ENCODE measurements at regions not wholly inside any gene's neighbourhood (a gene's known extent, or its start where the extent isn't known, plus 50 kb on each side); places are given as distances from the start of the nearest gene placed in this dataset.

- DNase-seq = no peak
These were observed 835.9 kb downstream of the GALR1 start for GRCh38 chr18:78085241-78086185.

GRCh38 chr18:78086931-78087330 lies 837.3 kb downstream of the GALR1 start:
- no peak for DNase-seq

- DNase-seq = no peak
These were observed 837.7 kb downstream of the GALR1 start for GRCh38 chr18:78087338-78087737.

GRCh38 chr18:78090584-78090983 lies 840.9 kb downstream of the GALR1 start:
- DNase-seq = no peak

- no peak for DNase-seq
These were observed 843.3 kb downstream of the GALR1 start for GRCh38 chr18:78092901-78093300.

GRCh38 chr18:78099979-78100588 lies 850.4 kb downstream of the GALR1 start:
- DNase-seq = no peak

- DNase-seq = no peak
These were observed 851.4 kb downstream of the GALR1 start for GRCh38 chr18:78101091-78101490.

GRCh38 chr18:78102135-78102534 lies 852.5 kb downstream of the GALR1 start:
- no peak for DNase-seq

- DNase-seq = no peak
These were observed 856.0 kb downstream of the GALR1 start for GRCh38 chr18:78105611-78106010.

GRCh38 chr18:78106946-78107345 lies 857.3 kb downstream of the GALR1 start:
- DNase-seq = no peak

- DNase-seq = no peak
These were observed 857.7 kb downstream of the GALR1 start for GRCh38 chr18:78107363-78107762.

GRCh38 chr18:78108554-78108953 lies 858.9 kb downstream of the GALR1 start:
- DNase-seq = no peak

- no peak for DNase-seq
These were observed 863.7 kb downstream of the GALR1 start for GRCh38 chr18:78113136-78113939.

- DNase-seq = no peak
These were observed 864.2 kb downstream of the GALR1 start for GRCh38 chr18:78113940-78114251.

GRCh38 chr18:78115896-78116561 lies 863.6 kb upstream of the SALL3 start:
- DNase-seq = no peak

GRCh38 chr18:78123144-78123909 lies 856.3 kb upstream of the SALL3 start:
- no peak for DNase-seq

GRCh38 chr18:78123926-78124797 lies 855.5 kb upstream of the SALL3 start:
- DNase-seq = no peak

GRCh38 chr18:78125206-78125896 lies 854.3 kb upstream of the SALL3 start:
- DNase-seq = no peak

GRCh38 chr18:78126106-78126505 lies 853.5 kb upstream of the SALL3 start:
- DNase-seq = no peak

GRCh38 chr18:78126536-78126935 lies 853.1 kb upstream of the SALL3 start:
- DNase-seq = no peak

GRCh38 chr18:78127041-78127440 lies 852.6 kb upstream of the SALL3 start:
- DNase-seq = no peak

All from activated T-cell treated with anti-CD3 and anti-CD28 coated beads, Interleukin-2, amount 50 U/mL, for 1 hour (primary cell).